GM12878 (cell line): ENCODE measurements at regions not wholly inside any gene's neighbourhood (a gene's known extent, or its start where the extent isn't known, plus 50 kb on each side); places are given as distances from the start of the nearest gene placed in this dataset.

Experiments
- ATAC-seq: fragments of 200-7000 bp; cut with Tn5 transposase; 3 replicates; pipeline ENCODE4 v1.9.1; 2020; ENCODE audit warnings: mild to moderate bottlenecking, moderate library complexity
- BruUV-seq: library from RNA; stranded (reverse); fragments of 400-500 nt; replicated peaks from 2 replicates; lab custom pipeline; 2021; lab: Mats Ljungman, UMichigan
- CTCF ChIA-PET: fragments of 300-600 bp; sonication (Branson Sonifier 250); formaldehyde crosslinking; extraction: SDS; loops from one replicate; lab custom pipeline; 2021; ENCODE audit warnings: inconsistent platforms; lab: Yijun Ruan, JAX
- POLR2A ChIA-PET: fragments of 350-600 bp; formaldehyde crosslinking; extraction: SDS; loops from one replicate; lab custom pipeline; 2021; ENCODE audit warnings: inconsistent platforms; lab: Charles Lee
- RAD21 ChIA-PET: fragments of 300-600 bp; sonication (Branson Sonifier 250); formaldehyde crosslinking; loops from one replicate; lab custom pipeline; 2023; ENCODE audit warnings: antibody characterized with exemption; ENCODE audit not compliant: unreplicated experiment; lab: Charles Lee
- SMC1A ChIA-PET: fragments of 300-600 bp; sonication (Branson Sonifier 250); formaldehyde crosslinking; loops from one replicate; lab custom pipeline; 2023; ENCODE audit not compliant: unreplicated experiment, uncharacterized antibody; lab: Charles Lee
- DNase-seq: peaks from one replicate; pipeline ENCODE4 v3.0.0-alpha.2; 2011; ENCODE audit warnings: low read depth, low spot score
- FAIRE-seq: peaks from 3 replicates; lab custom pipeline; 2011; peaks lifted over from hg19 to GRCh38; lab: Jason Lieb, UNC
- H2AFZ ChIP-seq: 2 replicates; pipeline ENCODE4 v1.6.0; 2011; ENCODE audit warnings: low read depth, low read length, control low read depth; ENCODE audit not compliant: control insufficient read depth
- H3K27ac ChIP-seq: 2 replicates; pipeline ENCODE4 v1.5.1; 2011; ENCODE audit warnings: control low read depth; ENCODE audit not compliant: control insufficient read depth, insufficient read depth
- H3K27me3 ChIP-seq, 2 experiments: replicated peaks in 1 of 2; 2 replicates each; pipeline versions ENCODE4 v1.6.0 to v1.6.1; 2011; ENCODE audit warnings: low read length in 1 of 2; ENCODE audit not compliant: control insufficient read depth in 2 of 2, insufficient read depth in 2 of 2
- H3K36me3 ChIP-seq, 2 experiments: 2 replicates each; pipeline ENCODE4 v1.5.1; 2011; ENCODE audit warnings: low read length in 1 of 2; ENCODE audit not compliant: control insufficient read depth in 2 of 2, insufficient read depth in 2 of 2
- H3K4me1 ChIP-seq: 2 replicates; pipeline ENCODE4 v1.6.1; 2011; ENCODE audit warnings: mild to moderate bottlenecking, low read length, moderate library complexity, mixed read lengths; ENCODE audit not compliant: control insufficient read depth, insufficient read depth
- H3K4me2 ChIP-seq: 2 replicates; pipeline ENCODE4 v1.6.0; 2011; ENCODE audit warnings: control low read depth; ENCODE audit not compliant: control insufficient read depth, insufficient read depth
- H3K4me3 ChIP-seq: fragments of 200-600 bp; sonication (generic); 2 replicates; pipeline ENCODE4 v1.5.1; 2016
- H3K79me2 ChIP-seq: 2 replicates; pipeline ENCODE4 v1.6.0; 2011; ENCODE audit warnings: low read length; ENCODE audit not compliant: control insufficient read depth, insufficient read depth
- H3K9ac ChIP-seq: 2 replicates; pipeline ENCODE4 v1.8.0; 2011; ENCODE audit warnings: low read length, control low read depth, mixed read lengths; ENCODE audit not compliant: control insufficient read depth, insufficient read depth
- H3K9me3 ChIP-seq: replicated peaks from 3 replicates; pipeline ENCODE4 v1.5.1; 2011; ENCODE audit warnings: mild to moderate bottlenecking, low read length; ENCODE audit not compliant: control insufficient read depth, insufficient read depth
- H4K20me1 ChIP-seq: 2 replicates; pipeline ENCODE4 v1.6.0; 2011; ENCODE audit not compliant: control insufficient read depth, insufficient read depth
- ATF7 ChIP-seq: fragments of 450-650 bp; IDR thresholded peaks from 2 replicates; pipeline ENCODE4 v1.6.1; 2016; ENCODE audit warnings: low read depth, mild to moderate bottlenecking
- MYC ChIP-seq: IDR thresholded peaks from 2 replicates; pipeline ENCODE4 v1.6.1; 2011; ENCODE audit warnings: mild to moderate bottlenecking, low read length, moderate library complexity, inconsistent platforms; ENCODE audit not compliant: insufficient read depth, insufficient replicate concordance, insufficient read length, severe bottlenecking
- NBN ChIP-seq: fragments of 450-650 bp; IDR thresholded peaks from 2 replicates; pipeline ENCODE4 v1.6.1; 2016
- PAX8 ChIP-seq: fragments of 450-650 bp; IDR thresholded peaks from 2 replicates; pipeline ENCODE4 v1.6.1; 2017; ENCODE audit warnings: mild to moderate bottlenecking, moderate library complexity
- RAD21 ChIP-seq: IDR thresholded peaks from 2 replicates; pipeline ENCODE4 v1.6.1; 2011; ENCODE audit warnings: mild to moderate bottlenecking, low read depth, low read length, moderate library complexity; ENCODE audit not compliant: insufficient read depth
- SMC3 ChIP-seq: IDR thresholded peaks from 2 replicates; pipeline ENCODE4 v1.6.1; 2011; ENCODE audit warnings: low read length, improper control_type of control experiment, borderline replicate concordance
- SPI1 ChIP-seq: IDR thresholded peaks from 2 replicates; pipeline ENCODE4 v1.6.1; 2011; ENCODE audit warnings: low read depth, mild to moderate bottlenecking, low read length, moderate library complexity, borderline replicate concordance; ENCODE audit not compliant: insufficient read depth
- YY1 ChIP-seq: IDR thresholded peaks from 2 replicates; pipeline ENCODE4 v1.6.1; 2011; ENCODE audit warnings: low read depth, mild to moderate bottlenecking, low read length
- ZNF622 ChIP-seq: fragments of 450-650 bp; IDR thresholded peaks from 2 replicates; pipeline ENCODE4 v1.6.1; 2017; ENCODE audit warnings: mild to moderate bottlenecking, inconsistent platforms
- WGBS: methylation state at CpG from one replicate; pipeline ENCODE4 v1.1.6; 2016; ENCODE audit warnings: low lambda C conversion rate; ENCODE audit not compliant: insufficient replicate concordance, insufficient coverage; ENCODE audit errors: missing lambda C conversion rate; 5-methylcytosine and 5-hydroxymethylcytosine counted together
- in situ Hi-C: fragments of 300-500 bp; cut with MboI; formaldehyde crosslinking; loops from 9 replicates; pipeline ENCODE4 v1.14.3; 2018; ENCODE audit warnings: mixed read lengths
- intact Hi-C: fragments of 100-400 bp; cut with micrococcal nuclease; formaldehyde crosslinking; loops from one replicate; pipeline ENCODE4 v1.14.2; 2022; ENCODE audit not compliant: unreplicated experiment
- TF ChIP-seq, protein P1 (sequence below), 3 experiments: IDR thresholded peaks in 2 of 3; conservative IDR thresholded peaks in 1 of 3; 2 replicates each; pipeline ENCODE4 v1.5.1; 2011; ENCODE audit warnings: low read depth in 3 of 3, low read length in 3 of 3, mild to moderate bottlenecking in 3 of 3, control low read depth in 2 of 3, moderate library complexity in 2 of 3, inconsistent platforms in 1 of 3, mixed read lengths in 1 of 3; ENCODE audit not compliant: control insufficient read depth in 2 of 3, insufficient read depth in 1 of 3; ENCODE audit errors: extremely low read depth in 1 of 3
- TF ChIP-seq, protein P2 (sequence below): IDR thresholded peaks from 2 replicates; pipeline ENCODE4 v1.6.1; 2012; ENCODE audit warnings: low read length, inconsistent platforms

DNA sequence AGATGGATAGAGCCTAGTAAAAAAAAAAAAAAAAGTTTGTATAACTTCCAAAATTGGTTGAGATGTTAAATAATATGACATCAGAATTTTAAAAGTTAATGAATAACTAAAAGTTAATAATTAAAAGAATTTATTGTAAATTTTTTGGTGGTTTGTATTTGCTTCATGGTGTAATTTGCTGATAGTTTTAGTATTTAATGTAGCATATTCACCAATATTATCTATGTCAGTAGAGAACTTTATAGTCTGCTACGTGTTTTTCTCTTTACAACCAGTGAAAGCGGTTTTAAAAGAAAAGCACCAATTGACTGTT, 51.8 kb upstream of the STEAP4 start:
- in situ Hi-C loops: no loop called here

DNA sequence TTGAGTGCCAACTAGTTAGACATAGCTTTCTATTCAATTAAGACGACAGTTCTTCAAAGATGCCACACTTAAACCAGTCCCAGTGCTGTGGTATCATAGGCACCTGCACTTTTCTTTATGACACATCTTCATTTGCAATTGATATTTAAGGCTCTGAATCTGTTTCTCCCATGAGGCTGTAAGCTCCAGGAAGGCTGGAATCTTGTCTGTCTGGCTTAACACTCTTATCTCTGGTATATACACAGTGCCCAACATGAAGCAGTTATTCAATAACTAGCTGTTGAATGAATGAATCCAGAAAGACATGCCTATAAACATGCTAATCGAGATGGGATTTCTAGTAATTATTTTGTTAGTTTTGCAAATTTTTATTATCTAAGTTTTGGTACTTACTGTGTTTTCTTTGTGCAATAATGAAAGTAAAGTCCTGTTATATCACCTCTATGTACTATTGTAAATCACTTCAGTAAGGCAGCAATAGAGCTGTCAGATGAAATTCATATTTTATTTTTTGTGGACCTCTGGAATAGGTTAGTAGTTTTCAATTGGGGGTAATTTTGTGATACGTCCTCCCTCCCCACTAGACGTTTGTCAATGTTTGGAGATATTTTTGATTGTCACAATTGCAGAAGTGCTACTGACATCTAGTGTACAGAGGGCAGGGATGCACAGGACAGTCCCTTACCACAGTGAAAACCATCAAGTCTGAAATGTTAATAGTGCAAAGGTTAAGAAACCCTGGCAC, 51.3 kb upstream of the STEAP4 start:
- Histone ChIP-seq H3K4me2 (no peak overlapping the region), H3K4me3 (no peak overlapping the region), H3K79me2 (no peaks in the 10 kb centered on the region), H4K20me1 (no peaks in the 10 kb centered on the region), H3K9me3 (no peaks in the 10 kb centered on the region), H3K9ac (no peak overlapping the region), H3K27ac (no peak overlapping the region), H3K36me3 (no peaks in the 10 kb centered on the region), H3K4me1 (no peaks in the 10 kb centered on the region), H3K27me3 (no peaks in the 10 kb centered on the region), H2AFZ (no peak overlapping the region)
- POLR2A ChIA-PET: interaction anchor here (1.3 kb wide), 1 partner anchor 115 kb away, joined by 3 read pairs; no protein-coding TSS in a partner anchor
- BruUV-seq: no TSS peak
- no peak for DNase-seq
- FAIRE-seq: peak; percentile 52
- RAD21 ChIA-PET: interaction anchor here (0.7 to 6.6 kb wide), 10 partner anchors 13 to 246 kb away, joined by 3 to 81 read pairs (median 4); no protein-coding TSS in a partner anchor
- intact Hi-C loops: loop anchor here (1.0 to 5.0 kb wide), 2 partner anchors 115 to 474 kb away; no protein-coding TSS in a partner anchor
- in situ Hi-C loops: no loop called here
- CTCF ChIA-PET: interaction anchor here (0.5 to 9.1 kb wide), 24 partner anchors 12 to 561 kb away, joined by 3 to 129 read pairs (median 3); partner anchors contain the start of gene SRI
- WGBS: 3% methylated on average over 4 of the region's 4 CpGs
- ATAC-seq: peak; percentile 86
- SMC1A ChIA-PET: interaction anchor here (0.5 to 6.2 kb wide), 15 partner anchors 9 to 470 kb away, joined by 3 to 89 read pairs (median 4); no protein-coding TSS in a partner anchor
- TF ChIP-seq, protein P1, sequence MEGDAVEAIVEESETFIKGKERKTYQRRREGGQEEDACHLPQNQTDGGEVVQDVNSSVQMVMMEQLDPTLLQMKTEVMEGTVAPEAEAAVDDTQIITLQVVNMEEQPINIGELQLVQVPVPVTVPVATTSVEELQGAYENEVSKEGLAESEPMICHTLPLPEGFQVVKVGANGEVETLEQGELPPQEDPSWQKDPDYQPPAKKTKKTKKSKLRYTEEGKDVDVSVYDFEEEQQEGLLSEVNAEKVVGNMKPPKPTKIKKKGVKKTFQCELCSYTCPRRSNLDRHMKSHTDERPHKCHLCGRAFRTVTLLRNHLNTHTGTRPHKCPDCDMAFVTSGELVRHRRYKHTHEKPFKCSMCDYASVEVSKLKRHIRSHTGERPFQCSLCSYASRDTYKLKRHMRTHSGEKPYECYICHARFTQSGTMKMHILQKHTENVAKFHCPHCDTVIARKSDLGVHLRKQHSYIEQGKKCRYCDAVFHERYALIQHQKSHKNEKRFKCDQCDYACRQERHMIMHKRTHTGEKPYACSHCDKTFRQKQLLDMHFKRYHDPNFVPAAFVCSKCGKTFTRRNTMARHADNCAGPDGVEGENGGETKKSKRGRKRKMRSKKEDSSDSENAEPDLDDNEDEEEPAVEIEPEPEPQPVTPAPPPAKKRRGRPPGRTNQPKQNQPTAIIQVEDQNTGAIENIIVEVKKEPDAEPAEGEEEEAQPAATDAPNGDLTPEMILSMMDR (IDR thresholded peaks at IDR 0.05 in 2 of 3, conservative IDR thresholded peaks at IDR 0.05 in 1 of 3; ENCODE audit: control insufficient read depth in 2 of 3, extremely low read depth in 1 of 3, insufficient read depth in 1 of 3, low read depth in 3 of 3, low read length in 3 of 3): peak; percentile 50 to 73 (median 59)
- TF ChIP-seq ZNF622 (no peak), RAD21 (peak; percentile 68), SPI1 (peak; percentile 58; the same call in 1 of the 2 replicates), PAX8 (no peak), MYC (no peak), NBN (0 out of 2 replicates have a peak, but pooled peaks have one; percentile 22), YY1 (0 out of 2 replicates have a peak, but pooled peaks have one; percentile 14), SMC3 (peak; percentile 65; the same call in 1 of the 2 replicates)

More for the DNA sequence above, 51.8 kb upstream of the STEAP4 start:
- no peaks in the 10 kb centered on the region for H3K36me3 ChIP-seq
- H3K27ac ChIP-seq: no peak overlapping the region
- no peaks in the 10 kb centered on the region for H3K79me2 ChIP-seq
- no peak overlapping the region for H3K9ac ChIP-seq
- SMC1A ChIA-PET: interaction anchor here (0.7 to 6.2 kb wide), 9 partner anchors 10 to 156 kb away, joined by 3 to 89 read pairs (median 5); no protein-coding TSS in a partner anchor
- ATAC-seq (no peak), FAIRE-seq (no peak), DNase-seq (no peak)
- WGBS: 46% methylated on average over 2 of the region's 2 CpGs
- no peak overlapping the region for H3K4me2 ChIP-seq
- TF ChIP-seq ATF7: peak; percentile 39; the same call in 1 of the 2 replicates
- TF ChIP-seq, protein P2, sequence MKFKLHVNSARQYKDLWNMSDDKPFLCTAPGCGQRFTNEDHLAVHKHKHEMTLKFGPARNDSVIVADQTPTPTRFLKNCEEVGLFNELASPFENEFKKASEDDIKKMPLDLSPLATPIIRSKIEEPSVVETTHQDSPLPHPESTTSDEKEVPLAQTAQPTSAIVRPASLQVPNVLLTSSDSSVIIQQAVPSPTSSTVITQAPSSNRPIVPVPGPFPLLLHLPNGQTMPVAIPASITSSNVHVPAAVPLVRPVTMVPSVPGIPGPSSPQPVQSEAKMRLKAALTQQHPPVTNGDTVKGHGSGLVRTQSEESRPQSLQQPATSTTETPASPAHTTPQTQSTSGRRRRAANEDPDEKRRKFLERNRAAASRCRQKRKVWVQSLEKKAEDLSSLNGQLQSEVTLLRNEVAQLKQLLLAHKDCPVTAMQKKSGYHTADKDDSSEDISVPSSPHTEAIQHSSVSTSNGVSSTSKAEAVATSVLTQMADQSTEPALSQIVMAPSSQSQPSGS: no peak
- no peaks in the 10 kb centered on the region for H3K4me1 ChIP-seq
- no TSS peak for BruUV-seq
- intact Hi-C loops: loop anchor here (1.0 to 5.0 kb wide), 2 partner anchors 115 to 474 kb away; no protein-coding TSS in a partner anchor
- H2AFZ ChIP-seq: no peak overlapping the region
- POLR2A ChIA-PET: interaction anchor here (1.3 kb wide), 1 partner anchor 115 kb away, joined by 3 read pairs; no protein-coding TSS in a partner anchor
- H3K9me3 ChIP-seq: no peaks in the 10 kb centered on the region
- H3K4me3 ChIP-seq: no peak overlapping the region
- CTCF ChIA-PET: interaction anchor here (0.5 to 9.1 kb wide), 10 partner anchors 12 to 561 kb away, joined by 3 to 129 read pairs (median 4); partner anchors contain the start of gene SRI
- H3K27me3 ChIP-seq: no peaks in the 10 kb centered on the region
- H4K20me1 ChIP-seq: no peaks in the 10 kb centered on the region
- RAD21 ChIA-PET: interaction anchor here (1.2 to 6.6 kb wide), 7 partner anchors 13 to 246 kb away, joined by 3 to 81 read pairs (median 4); no protein-coding TSS in a partner anchor
